D721Med (cell line): ENCODE measurements at regions not wholly inside any gene's neighbourhood (a gene's known extent, or its start where the extent isn't known, plus 50 kb on each side); places are given as distances from the start of the nearest gene placed in this dataset.
A peak's percentile ranks its signal among the peaks of the same experiment; 100 is the strongest.

Source experiments
- DNase-seq: peaks from one replicate; pipeline ENCODE4 v3.0.0; 2011; ENCODE audit warnings: low spot score; ENCODE audit not compliant: insufficient read length
- FAIRE-seq: peaks from 2 replicates; lab custom pipeline; 2011; peaks lifted over from hg19 to GRCh38; lab: Jason Lieb, UNC
- TF ChIP-seq, protein P1 (sequence below): IDR thresholded peaks from 2 replicates; pipeline ENCODE4 v1.5.1; 2012; ENCODE audit warnings: mild to moderate bottlenecking, control low read depth; ENCODE audit not compliant: insufficient read depth; ENCODE audit errors: missing control alignments

- no peak for DNase-seq
- TF ChIP-seq, protein P1, sequence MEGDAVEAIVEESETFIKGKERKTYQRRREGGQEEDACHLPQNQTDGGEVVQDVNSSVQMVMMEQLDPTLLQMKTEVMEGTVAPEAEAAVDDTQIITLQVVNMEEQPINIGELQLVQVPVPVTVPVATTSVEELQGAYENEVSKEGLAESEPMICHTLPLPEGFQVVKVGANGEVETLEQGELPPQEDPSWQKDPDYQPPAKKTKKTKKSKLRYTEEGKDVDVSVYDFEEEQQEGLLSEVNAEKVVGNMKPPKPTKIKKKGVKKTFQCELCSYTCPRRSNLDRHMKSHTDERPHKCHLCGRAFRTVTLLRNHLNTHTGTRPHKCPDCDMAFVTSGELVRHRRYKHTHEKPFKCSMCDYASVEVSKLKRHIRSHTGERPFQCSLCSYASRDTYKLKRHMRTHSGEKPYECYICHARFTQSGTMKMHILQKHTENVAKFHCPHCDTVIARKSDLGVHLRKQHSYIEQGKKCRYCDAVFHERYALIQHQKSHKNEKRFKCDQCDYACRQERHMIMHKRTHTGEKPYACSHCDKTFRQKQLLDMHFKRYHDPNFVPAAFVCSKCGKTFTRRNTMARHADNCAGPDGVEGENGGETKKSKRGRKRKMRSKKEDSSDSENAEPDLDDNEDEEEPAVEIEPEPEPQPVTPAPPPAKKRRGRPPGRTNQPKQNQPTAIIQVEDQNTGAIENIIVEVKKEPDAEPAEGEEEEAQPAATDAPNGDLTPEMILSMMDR: no peak
- FAIRE-seq: no peak
These were observed 1424.0 kb upstream of the CDH6 start for GRCh38 chr5:29769474-29769873.

DNA sequence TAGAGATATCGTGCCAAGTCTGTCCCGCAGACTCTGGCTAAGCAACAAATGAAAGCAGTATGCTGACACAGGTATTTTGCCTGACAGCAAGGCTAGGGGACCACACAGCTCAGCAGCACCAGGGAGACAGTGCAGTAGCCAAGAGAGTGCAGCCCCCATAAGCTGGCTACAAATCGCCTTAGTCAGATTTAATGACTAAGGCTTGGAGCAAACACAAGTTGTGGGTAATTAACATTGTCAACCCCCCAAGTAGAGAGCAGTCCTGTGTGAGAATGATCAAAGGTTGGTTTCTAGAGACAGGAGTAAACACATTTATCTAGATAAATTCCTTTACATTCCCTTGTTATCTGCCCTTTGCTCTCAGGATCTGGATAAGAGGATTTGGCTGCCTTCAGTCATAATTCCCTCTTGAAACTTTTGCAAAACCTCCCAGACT is 1434.5 kb upstream of the CDH6 start:
- FAIRE-seq (peak; percentile 11), DNase-seq (no peak)
- TF ChIP-seq, protein P1: no peak

DNA sequence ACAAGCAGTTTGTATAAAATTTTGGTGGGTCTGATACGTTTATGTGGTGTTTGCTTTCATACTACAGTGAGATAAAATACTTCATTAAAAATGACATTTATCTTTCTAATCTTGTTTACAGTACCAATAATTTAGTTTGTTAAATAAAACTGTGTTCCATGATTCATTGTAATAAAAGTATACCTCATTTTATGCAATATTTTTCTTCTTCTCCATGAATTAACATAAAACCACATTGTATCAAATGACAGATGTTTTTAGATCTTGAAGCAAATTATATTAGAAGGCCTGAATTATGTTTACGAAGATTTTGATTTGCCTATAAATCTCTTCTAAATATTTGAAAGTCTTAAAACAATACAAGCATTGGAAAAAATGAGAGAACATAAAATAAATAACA is 1443.0 kb upstream of the CDH6 start:
- DNase-seq (no peak), FAIRE-seq (no peak)
- TF ChIP-seq, protein P1: no peak

GRCh38 chr5:29744618-29745017 is 1448.9 kb upstream of the CDH6 start:
- DNase-seq (no peak), FAIRE-seq (no peak)
- TF ChIP-seq, protein P1: no peak

DNA sequence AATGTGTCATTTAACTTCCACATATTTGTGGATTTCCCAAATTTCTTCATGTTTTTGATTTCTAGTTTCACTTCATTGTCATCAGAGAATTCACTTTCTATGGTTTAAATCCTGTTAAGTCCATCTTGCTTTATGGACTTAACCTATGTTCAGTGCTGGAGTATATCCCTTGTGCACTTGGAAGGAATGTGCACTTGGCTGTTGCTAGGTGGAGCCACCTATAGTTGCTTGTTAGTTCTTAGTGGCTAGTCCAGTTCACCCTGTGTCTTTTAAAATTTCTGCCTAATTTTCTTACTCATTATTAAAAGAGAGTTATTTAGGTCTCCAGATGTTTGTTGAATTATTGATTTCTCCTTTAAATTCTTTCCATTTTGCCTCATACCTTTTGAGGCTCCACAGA is 1472.5 kb upstream of the CDH6 start:
- DNase-seq (no peak), FAIRE-seq (no peak)
- TF ChIP-seq, protein P1: no peak

DNA sequence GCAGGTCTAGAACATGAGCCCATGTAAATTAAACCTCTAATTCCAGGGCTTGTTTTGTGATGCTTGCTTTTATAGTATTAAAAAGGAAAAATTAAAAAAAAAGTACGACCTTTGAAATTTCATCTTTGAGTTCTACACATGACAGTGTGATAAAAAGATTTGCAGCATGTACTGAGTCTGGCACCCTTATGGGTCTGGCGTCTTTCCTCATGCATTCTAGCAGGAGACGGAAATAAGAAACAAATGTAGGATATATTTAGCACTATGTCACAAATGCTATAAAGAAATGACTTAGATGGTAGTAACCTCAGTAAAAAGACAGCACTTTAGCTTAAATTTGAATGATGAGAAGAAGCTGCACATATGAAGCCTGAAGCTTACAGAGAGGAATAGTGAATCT is 1474.3 kb upstream of the CDH6 start:
- DNase-seq (no peak), FAIRE-seq (no peak)
- TF ChIP-seq, protein P1: no peak

GRCh38 chr5:29715167-29715566 is 1478.3 kb upstream of the CDH6 start:
- DNase-seq (no peak), FAIRE-seq (no peak)
- TF ChIP-seq, protein P1: no peak
